Mucosa of gallbladder (tissue), 1 donor: ENCODE measurements at regions not wholly inside any gene's neighbourhood (a gene's known extent, or its start where the extent isn't known, plus 50 kb on each side); places are given as distances from the start of the nearest gene placed in this dataset.

ENCODE experiments used
- DNase-seq: peaks from one replicate; pipeline ENCODE4 v3.0.0-alpha.2; 2020; ENCODE audit warnings: low spot score
- donor health status: DM: no; HTN: no; CAD: no.

GRCh38 chr4:18397681-18398390 lies 376.3 kb upstream of the LCORL start:
- no peak for DNase-seq

DNA sequence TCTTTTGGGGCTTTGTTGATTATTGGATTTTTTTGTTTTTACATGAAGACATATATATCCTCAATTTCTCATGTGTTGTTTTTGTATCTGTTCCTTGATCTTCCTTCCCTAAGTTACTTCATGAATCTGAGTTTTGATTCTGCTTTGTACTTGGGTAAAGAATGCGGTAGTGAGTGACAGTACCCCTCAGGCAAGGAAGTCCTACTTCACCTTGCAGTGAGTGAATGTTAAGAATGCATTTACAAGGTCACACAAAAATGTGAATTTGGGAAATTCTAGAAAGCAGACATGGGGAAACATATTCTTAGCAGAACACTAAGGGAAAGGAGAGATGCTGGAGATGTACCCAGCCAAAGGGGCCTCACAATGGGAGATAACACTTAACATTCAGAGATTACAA lies 373.1 kb upstream of the LCORL start:
- no peak for DNase-seq

GRCh38 chr4:18391354-18391728 lies 369.8 kb upstream of the LCORL start:
- DNase-seq, result no peak

DNA sequence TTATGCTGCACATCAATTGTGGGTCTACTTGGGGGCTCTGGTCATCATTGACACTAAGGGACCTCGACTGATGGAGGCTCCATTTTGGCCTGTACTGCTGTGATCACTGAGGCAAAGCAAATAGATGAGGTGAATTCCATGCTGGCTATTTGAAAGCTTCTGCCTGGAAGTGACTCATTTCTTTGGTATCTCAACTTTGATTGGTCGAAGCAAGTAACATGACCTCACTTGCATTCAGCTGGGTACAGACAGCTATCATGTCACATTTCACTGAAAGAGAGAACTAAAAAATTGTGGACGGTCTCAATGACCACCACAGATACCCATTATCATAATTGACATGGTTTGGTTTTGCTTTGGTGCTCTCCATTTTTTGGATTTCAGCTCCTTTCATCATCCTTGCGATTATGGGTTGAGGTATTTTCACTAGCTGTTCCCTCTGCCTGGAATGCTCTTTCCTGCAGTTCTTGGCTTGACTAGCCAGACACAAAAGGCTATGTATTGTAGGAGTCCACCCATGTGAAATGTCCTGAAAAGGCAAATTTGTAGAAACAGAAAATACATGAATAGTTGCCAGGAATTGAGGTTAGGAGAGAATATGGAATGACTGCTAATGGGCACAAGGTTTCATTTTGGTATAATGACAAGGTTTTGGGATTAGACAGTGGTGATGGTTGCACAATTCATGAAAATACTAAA lies 369.2 kb upstream of the LCORL start:
- DNase-seq, result no peak

DNA sequence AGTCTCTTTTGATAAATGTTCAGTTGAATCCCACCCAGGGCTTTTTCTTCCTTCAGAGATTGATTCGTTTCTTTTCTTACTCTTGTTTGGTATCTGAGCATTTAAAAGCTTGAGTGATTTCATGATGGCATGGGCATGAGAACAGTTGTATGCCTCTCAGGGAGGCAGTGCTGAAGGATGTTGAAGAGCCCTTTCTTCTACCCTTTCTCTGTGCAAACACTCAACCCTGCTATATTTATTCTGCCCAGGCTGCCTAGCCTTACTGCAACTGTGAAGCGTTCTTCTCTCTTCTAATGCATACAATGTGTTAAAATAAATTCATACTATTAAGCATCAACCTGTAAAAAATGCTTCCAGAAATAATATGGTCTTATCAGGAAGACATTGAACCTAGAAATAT lies 367.6 kb upstream of the LCORL start:
- DNase-seq, result no peak

- DNase-seq, result no peak
Measured at GRCh38 chr4:18388039-18388438, 366.5 kb upstream of the LCORL start.

DNA sequence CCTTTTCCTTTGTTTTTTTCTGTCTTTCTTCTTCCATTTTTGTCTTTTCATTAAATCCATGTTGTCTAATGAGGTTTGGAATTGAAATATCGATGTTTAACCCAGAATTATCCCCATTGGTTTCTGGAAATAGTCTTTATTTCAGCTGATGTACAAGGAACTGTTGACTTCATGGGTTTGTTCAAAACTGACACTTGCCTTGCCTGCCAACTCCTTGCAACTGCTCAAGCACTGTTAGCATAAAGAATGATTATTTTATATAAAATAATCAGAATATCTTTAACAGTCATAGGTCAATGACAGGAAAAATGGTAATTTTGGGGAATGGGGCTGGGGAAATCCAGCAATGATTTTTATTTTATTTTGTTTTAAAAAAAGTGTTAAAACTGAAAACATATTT lies 359.6 kb upstream of the LCORL start:
- no peak for DNase-seq

DNA sequence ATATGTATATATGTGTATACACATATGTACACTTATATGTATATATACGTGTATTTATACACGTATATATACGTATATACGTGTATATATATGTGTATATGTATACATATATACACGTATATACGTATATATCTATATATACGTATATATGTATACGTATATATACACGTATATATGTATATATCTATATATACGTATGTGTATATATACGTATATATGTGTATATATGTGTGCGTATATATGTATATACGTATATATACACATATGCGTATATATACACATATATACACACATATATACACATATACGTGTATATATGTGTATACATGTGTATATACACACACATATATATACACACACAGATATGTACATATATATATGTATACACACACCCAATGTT lies 348.0 kb upstream of the LCORL start:
- DNase-seq, result no peak

- no peak for DNase-seq
Measured at GRCh38 chr4:18366892-18367291, 345.3 kb upstream of the LCORL start.

DNA sequence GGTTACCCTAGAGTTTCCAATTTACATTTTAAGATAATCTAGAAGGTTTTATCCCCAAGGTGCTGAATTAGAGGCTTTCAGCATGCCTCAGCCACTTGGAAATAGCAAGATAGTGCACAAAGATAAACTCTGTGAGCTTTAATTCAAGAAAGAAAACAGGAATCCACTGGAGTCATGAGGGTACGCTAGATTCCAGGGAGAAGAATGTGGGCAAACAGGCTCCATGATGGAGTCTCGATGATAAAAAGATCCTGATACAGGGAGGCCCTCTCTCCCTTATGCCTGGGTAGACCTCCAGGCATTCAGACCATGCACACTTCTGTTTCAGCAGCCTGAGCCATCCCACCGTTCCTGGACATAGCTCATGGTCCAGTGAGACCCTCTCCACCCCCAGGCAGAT lies 344.6 kb upstream of the LCORL start:
- no peak for DNase-seq

DNA sequence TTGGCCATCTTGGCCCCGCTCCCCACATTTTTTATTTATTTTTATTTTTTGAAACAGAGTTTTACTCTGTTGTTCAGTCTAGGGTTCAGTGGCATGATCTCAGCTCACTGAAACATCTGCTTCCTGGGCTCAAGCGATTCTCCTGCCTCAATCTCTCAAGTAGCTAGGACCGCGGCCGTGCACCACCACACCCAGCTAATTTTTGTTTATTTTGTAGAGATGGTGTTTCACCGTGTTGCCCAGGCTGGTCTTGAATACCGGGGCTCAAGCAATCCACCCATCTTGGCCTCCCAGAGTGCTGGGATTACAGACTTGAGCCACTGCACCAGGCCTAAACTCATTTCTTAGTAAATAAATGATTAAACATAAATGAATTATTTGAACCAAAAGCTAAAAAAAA lies 322.0 kb upstream of the LCORL start:
- DNase-seq, result no peak

DNA sequence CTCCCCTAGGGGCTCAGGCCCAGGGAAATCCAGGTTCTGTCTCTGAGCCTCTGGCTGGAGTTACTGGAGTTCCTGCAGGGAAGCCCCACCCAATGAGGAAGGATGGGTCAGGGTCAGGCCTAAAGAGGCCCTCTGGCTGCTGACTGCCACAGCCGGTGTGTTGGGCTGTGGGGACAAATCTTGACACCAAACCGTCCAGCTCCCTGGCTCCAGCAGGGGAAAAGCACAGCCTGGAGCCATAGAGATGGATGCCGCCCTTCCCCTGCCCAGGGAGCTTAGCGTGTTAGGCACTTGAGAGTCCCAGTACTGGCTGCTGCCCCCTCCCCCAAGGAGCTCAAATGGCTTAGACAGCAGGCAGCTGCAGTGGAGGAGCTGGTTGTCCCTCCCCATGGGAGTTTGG lies 321.3 kb upstream of the LCORL start:
- no peak for DNase-seq

- no peak for DNase-seq
Measured at GRCh38 chr4:18321956-18322530, 300.5 kb upstream of the LCORL start.

GRCh38 chr4:18319431-18319830 lies 297.9 kb upstream of the LCORL start:
- DNase-seq, result no peak

- DNase-seq, result peak; percentile 44
Measured at GRCh38 chr4:18318682-18319388, 297.3 kb upstream of the LCORL start.

GRCh38 chr4:18314731-18315130 lies 293.2 kb upstream of the LCORL start:
- DNase-seq, result no peak

- no peak for DNase-seq
Measured at GRCh38 chr4:18297684-18298083, 276.1 kb upstream of the LCORL start.

DNA sequence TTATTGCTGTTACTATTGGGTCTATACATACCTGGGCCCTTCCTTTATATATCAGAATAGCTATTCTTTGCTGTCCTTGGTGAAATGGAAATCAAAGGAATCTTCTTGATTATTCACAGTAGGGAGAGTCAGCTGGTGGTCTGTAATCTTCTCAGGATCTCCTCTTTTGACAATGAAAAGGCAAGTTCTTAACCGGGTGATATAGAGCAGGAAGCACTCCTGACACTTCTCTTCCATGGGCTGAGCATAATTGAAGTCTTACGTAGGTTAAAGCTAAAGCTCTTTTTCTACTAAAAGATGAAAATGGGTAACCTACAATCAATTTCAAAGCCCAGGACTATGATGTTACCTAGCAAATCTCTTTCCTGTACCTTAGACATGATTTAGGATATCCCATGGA lies 274.9 kb upstream of the LCORL start:
- no peak for DNase-seq

DNA sequence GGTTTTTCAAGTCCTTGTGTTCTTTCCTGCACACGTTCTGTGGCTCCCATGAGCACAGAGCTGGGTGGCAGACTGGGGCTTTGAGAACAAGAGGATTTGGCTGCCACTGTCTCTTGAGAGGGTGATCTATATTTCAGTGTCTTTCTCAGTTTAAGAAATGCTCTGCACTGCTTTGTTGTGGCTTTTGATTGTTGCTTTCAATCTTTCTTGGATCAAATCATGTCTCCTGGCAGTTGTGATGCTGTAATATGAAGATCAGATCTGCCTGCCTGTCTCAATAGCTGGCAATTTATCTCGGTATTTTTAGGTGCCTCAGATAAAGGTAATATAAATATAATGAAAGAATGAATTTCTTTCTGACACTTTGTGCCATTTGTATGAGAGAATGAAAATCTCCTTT lies 273.3 kb upstream of the LCORL start:
- no peak for DNase-seq

GRCh38 chr4:18294021-18294420 lies 272.5 kb upstream of the LCORL start:
- DNase-seq, result peak; percentile 13

GRCh38 chr4:18292411-18292810 lies 270.9 kb upstream of the LCORL start:
- no peak for DNase-seq

DNA sequence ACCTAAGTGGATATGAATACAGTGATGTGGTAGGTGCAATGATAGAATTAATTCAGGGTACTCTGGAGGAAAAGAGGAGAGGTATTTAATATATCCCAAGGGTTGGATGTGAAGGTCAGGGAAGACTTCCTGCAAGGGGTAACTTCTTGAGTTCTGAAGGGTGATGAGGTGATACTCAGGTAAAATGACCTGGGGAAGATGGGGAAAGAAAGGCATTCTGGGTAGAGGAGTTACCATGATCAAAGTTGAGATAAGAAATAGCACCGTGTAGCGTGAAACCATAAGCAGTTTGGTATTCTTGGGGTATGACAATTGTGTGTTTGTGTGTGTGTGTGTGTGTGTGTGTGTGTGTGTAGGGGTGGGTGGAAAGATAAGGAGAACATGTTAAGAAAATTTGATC lies 270.4 kb upstream of the LCORL start:
- no peak for DNase-seq

GRCh38 chr4:18291256-18291655 lies 269.7 kb upstream of the LCORL start:
- DNase-seq, result no peak
